Neural crest cell (in vitro differentiated cells): ENCODE measurements at regions not wholly inside any gene's neighbourhood (a gene's known extent, or its start where the extent isn't known, plus 50 kb on each side); places are given as distances from the start of the nearest gene placed in this dataset.
"Not testable (repeated sequence)": the region's sequence is repeated elsewhere in the genome, so short reads cannot be mapped to it uniquely, and the experiment has no call there.

Source experiments
- DNase-seq: peaks from one replicate; pipeline ENCODE4 v3.0.0; 2021; ENCODE audit warnings: low read depth, mixed read lengths, low spot score
- H3K27ac Mint-ChIP-seq: one replicate; pipeline ENCODE4 v1.8.0; 2021; ENCODE audit warnings: mild to moderate bottlenecking, mixed read lengths; ENCODE audit not compliant: unreplicated experiment
- H3K27me3 Mint-ChIP-seq: 2 replicates; pipeline ENCODE4 v1.8.0; 2021; ENCODE audit warnings: low read depth, mild to moderate bottlenecking, mixed read lengths
- H3K36me3 Mint-ChIP-seq: 2 replicates; pipeline ENCODE4 v1.8.0; 2021; ENCODE audit warnings: low read depth, mild to moderate bottlenecking, mixed read lengths
- H3K4me1 Mint-ChIP-seq: 2 replicates; pipeline ENCODE4 v1.8.0; 2021; ENCODE audit warnings: mixed read lengths
- H3K4me3 Mint-ChIP-seq: one replicate; pipeline ENCODE4 v1.8.0; 2021; ENCODE audit warnings: mild to moderate bottlenecking, mixed read lengths
- H3K9me3 Mint-ChIP-seq: 2 replicates; pipeline ENCODE4 v1.8.0; 2021; ENCODE audit warnings: mixed read lengths
- TF ChIP-seq, protein P1 (sequence below): fragments of 200-600 bp; sonication (generic); conservative IDR thresholded peaks from 2 replicates; pipeline ENCODE4 v1.5.0; 2021; ENCODE audit warnings: antibody characterized with exemption, mild to moderate bottlenecking

DNA sequence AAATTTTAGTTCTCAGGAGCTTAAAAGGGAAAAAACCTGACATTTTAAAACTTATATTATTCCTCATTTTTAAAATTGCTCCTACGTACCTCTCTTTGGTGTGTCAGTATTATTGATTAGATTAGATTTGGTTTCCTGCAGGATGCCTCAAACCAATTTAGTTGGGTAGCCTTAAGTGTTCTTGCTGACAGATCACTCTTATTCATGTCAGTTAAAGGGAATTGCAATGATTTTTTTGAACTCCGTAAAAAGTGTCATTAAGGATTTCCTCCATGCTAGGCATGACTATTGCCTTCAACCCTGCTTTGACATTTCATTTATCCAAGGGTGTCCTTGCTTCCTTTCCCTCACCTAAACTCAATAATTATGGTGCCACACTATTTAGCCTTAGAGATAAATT, 149.0 kb upstream of the CDH7 start:
- Mint-ChIP-seq H3K36me3 (peaks cover 3% of the 10 kb centered on the region), H3K9me3 (peaks cover 7% of the 10 kb centered on the region), H3K4me1 (no peaks in the 10 kb centered on the region), H3K4me3 (no peak overlapping the region), H3K27ac (no peak overlapping the region), H3K27me3 (no peaks in the 10 kb centered on the region)
- no peak for DNase-seq
- TF ChIP-seq, protein P1, sequence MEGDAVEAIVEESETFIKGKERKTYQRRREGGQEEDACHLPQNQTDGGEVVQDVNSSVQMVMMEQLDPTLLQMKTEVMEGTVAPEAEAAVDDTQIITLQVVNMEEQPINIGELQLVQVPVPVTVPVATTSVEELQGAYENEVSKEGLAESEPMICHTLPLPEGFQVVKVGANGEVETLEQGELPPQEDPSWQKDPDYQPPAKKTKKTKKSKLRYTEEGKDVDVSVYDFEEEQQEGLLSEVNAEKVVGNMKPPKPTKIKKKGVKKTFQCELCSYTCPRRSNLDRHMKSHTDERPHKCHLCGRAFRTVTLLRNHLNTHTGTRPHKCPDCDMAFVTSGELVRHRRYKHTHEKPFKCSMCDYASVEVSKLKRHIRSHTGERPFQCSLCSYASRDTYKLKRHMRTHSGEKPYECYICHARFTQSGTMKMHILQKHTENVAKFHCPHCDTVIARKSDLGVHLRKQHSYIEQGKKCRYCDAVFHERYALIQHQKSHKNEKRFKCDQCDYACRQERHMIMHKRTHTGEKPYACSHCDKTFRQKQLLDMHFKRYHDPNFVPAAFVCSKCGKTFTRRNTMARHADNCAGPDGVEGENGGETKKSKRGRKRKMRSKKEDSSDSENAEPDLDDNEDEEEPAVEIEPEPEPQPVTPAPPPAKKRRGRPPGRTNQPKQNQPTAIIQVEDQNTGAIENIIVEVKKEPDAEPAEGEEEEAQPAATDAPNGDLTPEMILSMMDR = no peak

GRCh38 chr18:65592435-65592834, 158.4 kb upstream of the CDH7 start:
- H3K27me3 Mint-ChIP-seq = no peaks in the 10 kb centered on the region
- TF ChIP-seq, protein P1 = no peak
- no peak for DNase-seq
- H3K4me1 Mint-ChIP-seq = no peaks in the 10 kb centered on the region
- no peaks in the 10 kb centered on the region for H3K9me3 Mint-ChIP-seq
- no peaks in the 10 kb centered on the region for H3K36me3 Mint-ChIP-seq
- H3K27ac Mint-ChIP-seq = no peak overlapping the region
- H3K4me3 Mint-ChIP-seq = no peak overlapping the region

DNA sequence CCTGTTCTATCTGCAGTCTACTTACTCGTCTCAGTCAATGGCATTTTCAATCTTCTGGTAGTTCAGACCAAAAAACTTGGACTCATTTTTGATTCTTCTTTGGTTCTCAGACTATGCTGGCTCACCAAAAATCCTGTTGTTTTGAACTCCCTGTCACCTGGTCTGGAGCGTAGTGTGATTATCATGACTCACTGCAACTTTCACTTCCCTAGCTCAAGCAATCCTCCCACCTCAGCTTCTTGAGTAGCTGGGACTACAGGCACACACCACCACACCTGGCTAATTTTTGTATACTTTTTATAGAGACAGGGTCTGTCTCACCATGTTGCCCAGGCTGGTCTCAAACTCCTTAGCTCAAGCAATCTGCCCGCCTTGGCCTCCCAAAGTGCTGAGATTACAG, 163.3 kb upstream of the CDH7 start:
- H3K4me3 Mint-ChIP-seq = no peak overlapping the region
- no peaks in the 10 kb centered on the region for H3K4me1 Mint-ChIP-seq
- no peaks in the 10 kb centered on the region for H3K9me3 Mint-ChIP-seq
- no peak overlapping the region for H3K27ac Mint-ChIP-seq
- DNase-seq = no peak
- H3K27me3 Mint-ChIP-seq = no peaks in the 10 kb centered on the region
- TF ChIP-seq, protein P1 = no peak
- no peaks in the 10 kb centered on the region for H3K36me3 Mint-ChIP-seq

DNA sequence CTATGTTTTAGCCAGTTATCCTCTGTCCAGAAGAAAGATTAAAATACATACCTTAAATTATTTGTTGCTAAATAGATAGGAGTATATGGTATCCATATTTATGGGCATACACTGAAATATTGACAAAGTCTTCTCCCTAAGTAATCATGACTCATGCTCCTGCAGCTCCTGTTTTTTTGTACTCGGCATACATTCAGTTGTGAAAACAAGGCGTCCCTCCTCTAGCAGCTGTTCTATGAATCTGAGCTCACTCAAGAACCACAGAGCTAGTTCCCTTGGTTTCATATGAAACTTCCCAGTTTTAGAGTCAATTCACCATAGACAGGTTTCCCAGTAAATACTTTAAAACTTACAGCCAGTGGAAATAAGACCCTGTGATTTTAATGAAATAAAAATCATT, 168.7 kb upstream of the CDH7 start:
- not testable (repeated sequence) for H3K4me1 Mint-ChIP-seq, H3K36me3 Mint-ChIP-seq, H3K4me3 Mint-ChIP-seq, H3K27me3 Mint-ChIP-seq, DNase-seq, H3K9me3 Mint-ChIP-seq, H3K27ac Mint-ChIP-seq

- H3K9me3 Mint-ChIP-seq = peaks cover 3% of the 10 kb centered on the region
- DNase-seq = no peak
- TF ChIP-seq, protein P1 = no peak
These were observed 181.9 kb upstream of the CDH7 start for GRCh38 chr18:65568866-65569265.

DNA sequence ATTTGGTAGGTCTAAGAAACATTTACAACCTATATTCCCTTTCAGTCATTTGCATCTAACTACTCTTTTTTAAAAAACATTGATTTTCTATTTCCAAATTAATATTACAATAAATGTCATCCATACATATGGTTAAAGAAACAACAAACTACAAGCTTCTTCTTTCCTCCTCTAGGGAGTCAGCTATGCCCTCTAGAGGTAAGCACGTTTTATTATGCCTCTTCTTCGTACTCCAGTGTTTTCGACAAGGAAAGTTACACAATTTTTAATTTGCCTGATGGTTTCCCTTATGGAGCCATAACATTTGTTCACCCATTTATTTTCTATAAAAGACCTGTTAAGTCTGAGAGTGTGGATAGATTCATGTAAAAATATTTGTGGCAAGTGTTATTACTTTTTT, 183.4 kb upstream of the CDH7 start:
- DNase-seq = no peak
- Mint-ChIP-seq H3K27ac (no peak overlapping the region), H3K4me1 (no peaks in the 10 kb centered on the region), H3K4me3 (no peak overlapping the region), H3K27me3 (no peaks in the 10 kb centered on the region), H3K9me3 (no peaks in the 10 kb centered on the region), H3K36me3 (no peaks in the 10 kb centered on the region)
- TF ChIP-seq, protein P1 = peak; percentile 70

More at GRCh38 chr18:65568866-65569265, 181.9 kb upstream of the CDH7 start:
- Mint-ChIP-seq H3K27ac (no peak overlapping the region), H3K27me3 (no peaks in the 10 kb centered on the region), H3K4me1 (no peaks in the 10 kb centered on the region), H3K4me3 (no peak overlapping the region), H3K36me3 (no peaks in the 10 kb centered on the region)
